Endodermal cell (in vitro differentiated cells): ENCODE measurements at regions not wholly inside any gene's neighbourhood (a gene's known extent, or its start where the extent isn't known, plus 50 kb on each side); places are given as distances from the start of the nearest gene placed in this dataset.

Source experiments
- DNase-seq: peaks from one replicate; pipeline ENCODE4 v3.0.0-alpha.2; 2017
- H3K27ac ChIP-seq: 2 replicates; pipeline ENCODE4 v1.5.1; 2013; ENCODE audit warnings: mild to moderate bottlenecking, low read depth, low read length, moderate library complexity
- H3K27me3 ChIP-seq: 2 replicates; pipeline ENCODE4 v1.6.1; 2013; ENCODE audit warnings: mild to moderate bottlenecking, low read length, moderate library complexity; ENCODE audit not compliant: insufficient read depth, control insufficient read depth, poor library complexity, severe bottlenecking
- H3K36me3 ChIP-seq: 2 replicates; pipeline ENCODE4 v1.7.0; 2013; ENCODE audit warnings: mild to moderate bottlenecking, low read length, moderate library complexity; ENCODE audit not compliant: control insufficient read depth, insufficient read depth
- H3K4me1 ChIP-seq: one replicate; pipeline ENCODE4 v1.7.0; 2013; ENCODE audit warnings: low read length; ENCODE audit not compliant: control insufficient read depth, insufficient read depth
- H3K4me3 ChIP-seq: 2 replicates; pipeline ENCODE4 v1.5.1; 2013; ENCODE audit warnings: mild to moderate bottlenecking, low read length, moderate library complexity
- H3K9ac ChIP-seq: 2 replicates; pipeline ENCODE4 v1.6.1; 2013; ENCODE audit warnings: mild to moderate bottlenecking, low read length, moderate library complexity; ENCODE audit not compliant: poor library complexity, severe bottlenecking; ENCODE audit errors: extremely low read depth
- H3K9me3 ChIP-seq: 2 replicates; pipeline ENCODE4 v1.6.1; 2013; ENCODE audit warnings: mild to moderate bottlenecking, low read length, moderate library complexity; ENCODE audit not compliant: control insufficient read depth
- H3K27ac Mint-ChIP-seq: 2 replicates; pipeline ENCODE4 v1.8.0; 2020; ENCODE audit warnings: mixed read lengths
- H3K27me3 Mint-ChIP-seq: 2 replicates; pipeline ENCODE4 v1.8.0; 2021; ENCODE audit warnings: mild to moderate bottlenecking, mixed read lengths; ENCODE audit not compliant: insufficient read depth
- H3K36me3 Mint-ChIP-seq: 2 replicates; pipeline ENCODE4 v1.8.0; 2020; ENCODE audit warnings: low read depth, mixed read lengths
- H3K4me1 Mint-ChIP-seq: 2 replicates; pipeline ENCODE4 v1.8.0; 2020; ENCODE audit warnings: mixed read lengths
- H3K4me3 Mint-ChIP-seq: 2 replicates; pipeline ENCODE4 v1.8.0; 2020; ENCODE audit warnings: mild to moderate bottlenecking, moderate library complexity, mixed read lengths
- H3K9me3 Mint-ChIP-seq: 2 replicates; pipeline ENCODE4 v1.8.0; 2020; ENCODE audit warnings: mild to moderate bottlenecking, mixed read lengths
- CTCF ChIP-seq: fragments of 200-600 bp; sonication (generic); conservative IDR thresholded peaks from 2 replicates; pipeline ENCODE4 v1.5.0; 2021; ENCODE audit warnings: antibody characterized with exemption, mild to moderate bottlenecking
- WGBS, 2 experiments: methylation state at CpG; one replicate each; pipeline versions ENCODE4 v1.1.5 to v1.1.7; 2013; ENCODE audit warnings: missing lambda C conversion rate in 2 of 2, mixed read lengths in 1 of 2; ENCODE audit not compliant: insufficient coverage in 1 of 2, insufficient read length in 1 of 2; 5-methylcytosine and 5-hydroxymethylcytosine counted together

- no peak overlapping the region for H3K9ac ChIP-seq
- Mint-ChIP-seq H3K4me1 (peaks cover 8% of the 10 kb centered on the region), H3K9me3 (no peaks in the 10 kb centered on the region), H3K27ac (no peak overlapping the region), H3K4me3 (no peak overlapping the region), H3K36me3 (no peaks in the 10 kb centered on the region), H3K27me3 (peaks cover 7% of the 10 kb centered on the region)
- 89% methylated on average over 3 of the region's 3 CpGs; no CpG with 5 or more reads in 1 of the 2 experiments for WGBS, 2 experiments
- H3K27ac ChIP-seq: no peak overlapping the region
- no peaks in the 10 kb centered on the region for H3K36me3 ChIP-seq
- no peaks in the 10 kb centered on the region for H3K9me3 ChIP-seq
- H3K4me1 ChIP-seq: peaks cover 3% of the 10 kb centered on the region
- no peak for TF ChIP-seq CTCF
- H3K4me3 ChIP-seq: no peak overlapping the region
- peaks cover 5% of the 10 kb centered on the region for H3K27me3 ChIP-seq
- DNase-seq: no peak
Observed at GRCh38 chr2:18380321-18380720, 180.1 kb downstream of the RDH14 start.

GRCh38 chr2:18379870-18380269 lies 180.6 kb downstream of the RDH14 start:
- Histone ChIP-seq H3K9ac (no peak overlapping the region), H3K27ac (no peak overlapping the region), H3K4me1 (peaks cover under 1% of the 10 kb centered on the region), H3K36me3 (no peaks in the 10 kb centered on the region), H3K27me3 (peaks cover 5% of the 10 kb centered on the region), H3K9me3 (no peaks in the 10 kb centered on the region), H3K4me3 (no peak overlapping the region)
- H3K27ac Mint-ChIP-seq: no peak overlapping the region
- 62 to 70% methylated on average over 4 to 7 of the region's 7 CpGs for WGBS, 2 experiments
- no peak overlapping the region for H3K4me3 Mint-ChIP-seq
- peaks cover 4% of the 10 kb centered on the region for H3K4me1 Mint-ChIP-seq
- no peak for TF ChIP-seq CTCF
- H3K27me3 Mint-ChIP-seq: peaks cover 7% of the 10 kb centered on the region
- H3K9me3 Mint-ChIP-seq: no peaks in the 10 kb centered on the region
- no peaks in the 10 kb centered on the region for H3K36me3 Mint-ChIP-seq
- no peak for DNase-seq

- Histone ChIP-seq H3K27ac (no peak overlapping the region), H3K36me3 (no peaks in the 10 kb centered on the region), H3K9me3 (no peaks in the 10 kb centered on the region), H3K27me3 (peaks cover 5% of the 10 kb centered on the region), H3K4me3 (no peak overlapping the region), H3K9ac (no peak overlapping the region), H3K4me1 (no peaks in the 10 kb centered on the region)
- H3K27me3 Mint-ChIP-seq: peaks cover 7% of the 10 kb centered on the region
- H3K9me3 Mint-ChIP-seq: no peaks in the 10 kb centered on the region
- 0 to 40% methylated on average over 1 to 3 of the region's 4 CpGs for WGBS, 2 experiments
- no peak overlapping the region for H3K4me3 Mint-ChIP-seq
- peak; percentile 92 for TF ChIP-seq CTCF
- H3K4me1 Mint-ChIP-seq: no peaks in the 10 kb centered on the region
- no peaks in the 10 kb centered on the region for H3K36me3 Mint-ChIP-seq
- peak; percentile 73 for DNase-seq
- H3K27ac Mint-ChIP-seq: no peak overlapping the region
Observed at GRCh38 chr2:18378020-18378653, 182.3 kb downstream of the RDH14 start.
